A549 (cell line): ENCODE measurements at regions not wholly inside any gene's neighbourhood (a gene's known extent, or its start where the extent isn't known, plus 50 kb on each side); places are given as distances from the start of the nearest gene placed in this dataset.

Source experiments
- CEBPB ChIP-seq, 2 experiments: fragments of >200 bp in 1 of 2; sonication (Bioruptor Twin) in 1 of 2; formaldehyde crosslinking in 1 of 2; IDR thresholded peaks; 2 replicates each; pipeline ENCODE4 v1.6.1; 2012 to 2016
- ELK1 ChIP-seq: fragments of 150-350 bp; IDR thresholded peaks from 2 replicates; pipeline ENCODE4 v1.6.1; 2014; ENCODE audit warnings: low read depth, mild to moderate bottlenecking, low read length
- EP300 ChIP-seq, 2 experiments: fragments of >200 bp; sonication (Bioruptor Twin); formaldehyde crosslinking; IDR thresholded peaks; 2 replicates in 1 of 2; 3 replicates in 1 of 2; pipeline ENCODE4 v1.6.1; 2016 to 2017
- HDAC2 ChIP-seq: fragments of 200-600 bp; sonication (generic); IDR thresholded peaks from 2 replicates; pipeline ENCODE4 v1.6.1; 2016
- MAX ChIP-seq: IDR thresholded peaks from 2 replicates; pipeline ENCODE4 v1.6.1; 2012
- MYC ChIP-seq: IDR thresholded peaks from 2 replicates; pipeline ENCODE4 v1.6.1; 2012; ENCODE audit warnings: mild to moderate bottlenecking, inconsistent platforms, low read length, improper control_type of control experiment, borderline replicate concordance
- NR3C1 ChIP-seq: fragments of >200 bp; sonication (Bioruptor Twin); formaldehyde crosslinking; IDR thresholded peaks from 3 replicates; pipeline ENCODE4 v1.6.1; 2017
- POLR2A ChIP-seq: IDR thresholded peaks from 2 replicates; pipeline ENCODE4 v1.6.1; 2012; ENCODE audit warnings: mild to moderate bottlenecking, low read length
- RAD21 ChIP-seq, 2 experiments: fragments of >200 bp in 1 of 2; sonication (Bioruptor Twin) in 1 of 2; formaldehyde crosslinking in 1 of 2; IDR thresholded peaks in 1 of 2; conservative IDR thresholded peaks in 1 of 2; 2 replicates in 1 of 2; 3 replicates in 1 of 2; pipeline ENCODE4 v1.6.1; 2012 to 2018; ENCODE audit warnings: inconsistent platforms in 1 of 2
- REST ChIP-seq: fragments of 200-600 bp; sonication (generic); IDR thresholded peaks from 2 replicates; pipeline ENCODE4 v1.6.1; 2016; ENCODE audit warnings: antibody characterized with exemption, mild to moderate bottlenecking, moderate library complexity
- TF ChIP-seq, protein P1 (sequence below): fragments of >200 bp; sonication (Bioruptor Twin); formaldehyde crosslinking; IDR thresholded peaks from 3 replicates; pipeline ENCODE4 v1.5.1; 2016

DNA sequence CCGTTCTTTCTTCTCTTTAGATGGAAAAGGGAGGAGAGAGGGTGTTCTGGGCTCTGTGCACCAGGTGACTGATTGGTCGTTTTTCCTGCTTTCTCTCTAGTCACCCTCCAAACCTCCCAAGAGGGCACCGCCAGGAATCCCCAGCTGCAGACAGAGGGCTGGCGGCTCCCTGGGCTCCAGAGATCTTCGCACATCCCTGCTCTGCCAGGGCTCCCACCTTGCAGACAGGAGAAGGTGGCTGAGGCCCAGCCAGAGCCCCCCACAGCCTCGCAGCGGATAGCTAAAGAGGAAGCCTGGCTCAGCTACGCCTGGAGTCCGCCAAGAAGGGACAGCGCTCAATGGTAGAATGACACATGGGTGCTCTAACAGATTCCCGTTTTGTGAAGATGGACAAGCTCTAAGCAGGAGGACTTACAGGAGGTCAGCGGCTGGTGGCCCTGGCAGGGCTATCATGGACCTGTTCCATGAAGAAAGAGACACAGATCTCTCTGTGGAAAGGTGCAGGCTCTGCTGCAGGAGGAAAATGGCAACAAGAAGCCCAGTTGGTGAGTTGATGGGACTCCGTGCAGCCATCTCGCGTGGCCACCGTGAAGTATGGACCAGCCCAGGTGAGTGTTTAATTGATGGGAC lies 976.9 kb downstream of the BRD1 start:
- TF ChIP-seq MYC (no peak), REST (no peak), RAD21 (conservative IDR thresholded peaks at IDR 0.05 in 1 of 2, IDR thresholded peaks at IDR 0.05 in 1 of 2) (no peak), NR3C1 (no peak), CEBPB (IDR thresholded peaks at IDR 0.05) (no peak), EP300 (IDR thresholded peaks at IDR 0.05) (no peak), MAX (no peak), POLR2A (no peak), HDAC2 (no peak), ELK1 (no peak)
- TF ChIP-seq, protein P1, sequence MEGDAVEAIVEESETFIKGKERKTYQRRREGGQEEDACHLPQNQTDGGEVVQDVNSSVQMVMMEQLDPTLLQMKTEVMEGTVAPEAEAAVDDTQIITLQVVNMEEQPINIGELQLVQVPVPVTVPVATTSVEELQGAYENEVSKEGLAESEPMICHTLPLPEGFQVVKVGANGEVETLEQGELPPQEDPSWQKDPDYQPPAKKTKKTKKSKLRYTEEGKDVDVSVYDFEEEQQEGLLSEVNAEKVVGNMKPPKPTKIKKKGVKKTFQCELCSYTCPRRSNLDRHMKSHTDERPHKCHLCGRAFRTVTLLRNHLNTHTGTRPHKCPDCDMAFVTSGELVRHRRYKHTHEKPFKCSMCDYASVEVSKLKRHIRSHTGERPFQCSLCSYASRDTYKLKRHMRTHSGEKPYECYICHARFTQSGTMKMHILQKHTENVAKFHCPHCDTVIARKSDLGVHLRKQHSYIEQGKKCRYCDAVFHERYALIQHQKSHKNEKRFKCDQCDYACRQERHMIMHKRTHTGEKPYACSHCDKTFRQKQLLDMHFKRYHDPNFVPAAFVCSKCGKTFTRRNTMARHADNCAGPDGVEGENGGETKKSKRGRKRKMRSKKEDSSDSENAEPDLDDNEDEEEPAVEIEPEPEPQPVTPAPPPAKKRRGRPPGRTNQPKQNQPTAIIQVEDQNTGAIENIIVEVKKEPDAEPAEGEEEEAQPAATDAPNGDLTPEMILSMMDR: no peak
